Endothelial cell of umbilical vein (primary cell): ENCODE measurements at regions not wholly inside any gene's neighbourhood (a gene's known extent, or its start where the extent isn't known, plus 50 kb on each side); places are given as distances from the start of the nearest gene placed in this dataset.

Source experiments
- BruUV-seq: library from RNA; stranded (reverse); fragments of 400-500 nt; replicated peaks from 2 replicates; lab custom pipeline; 2021; lab: Mats Ljungman, UMichigan
- CTCF ChIA-PET: fragments of 300-600, 350-600 bp; sonication (Branson Sonifier 250); formaldehyde crosslinking; loops from one replicate; lab custom pipeline; 2021; ENCODE audit warnings: antibody characterized with exemption, inconsistent platforms; lab: Charles Lee
- POLR2A ChIA-PET: fragments of 300-600, 350-600 bp; sonication (Branson Sonifier 250); formaldehyde crosslinking; loops from one replicate; lab custom pipeline; 2021; ENCODE audit warnings: antibody characterized with exemption, inconsistent platforms; lab: Charles Lee
- DNase-seq: peaks from one replicate; pipeline ENCODE4 v3.0.0-alpha.2; 2011; ENCODE audit warnings: low read depth, low spot score
- FAIRE-seq: peaks from 2 replicates; lab custom pipeline; 2011; peaks lifted over from hg19 to GRCh38; lab: Jason Lieb, UNC
- H2AFZ ChIP-seq: 2 replicates; pipeline ENCODE4 v1.6.0; 2012; ENCODE audit warnings: low read depth, low read length, control low read depth, inconsistent platforms
- H3K27ac ChIP-seq: 2 replicates; pipeline ENCODE4 v1.5.1; 2011; ENCODE audit warnings: low read depth, mild to moderate bottlenecking, control low read depth, low read length, moderate library complexity; ENCODE audit not compliant: insufficient read depth
- H3K27me3 ChIP-seq, 2 experiments: 2 replicates each; pipeline versions ENCODE4 v1.6.0 to v1.6.1; 2011; ENCODE audit warnings: low read length in 2 of 2, mixed read lengths in 1 of 2; ENCODE audit not compliant: control insufficient read depth in 2 of 2, insufficient read depth in 2 of 2
- H3K36me3 ChIP-seq, 2 experiments: 2 replicates in 1 of 2; 3 replicates in 1 of 2; pipeline ENCODE4 v1.5.1; 2011; ENCODE audit warnings: low read length in 2 of 2, mild to moderate bottlenecking in 1 of 2, moderate library complexity in 1 of 2; ENCODE audit not compliant: control insufficient read depth in 2 of 2, insufficient read depth in 2 of 2; ENCODE audit errors: extremely low read depth in 1 of 2
- H3K4me1 ChIP-seq: 3 replicates; pipeline ENCODE4 v1.5.1; 2011; ENCODE audit warnings: mild to moderate bottlenecking, low read length; ENCODE audit not compliant: control insufficient read depth, insufficient read depth; ENCODE audit errors: extremely low read depth
- H3K4me2 ChIP-seq: 2 replicates; pipeline ENCODE4 v1.6.1; 2011; ENCODE audit warnings: low read length, control low read depth, mixed read lengths; ENCODE audit not compliant: insufficient read depth
- H3K4me3 ChIP-seq, 3 experiments: fragments of 200-600 bp in 1 of 3; sonication (generic), shearing (Covaris generic) in 1 of 3; replicated peaks in 1 of 3; 2 replicates each; pipeline ENCODE4 v1.5.1; 2011 to 2016; ENCODE audit warnings: control low read depth in 3 of 3, low read length in 3 of 3, mild to moderate bottlenecking in 2 of 3, inconsistent platforms in 1 of 3, low read depth in 1 of 3, moderate library complexity in 1 of 3; ENCODE audit not compliant: insufficient read depth in 1 of 3
- H3K79me2 ChIP-seq: 2 replicates; pipeline ENCODE4 v1.6.0; 2012; ENCODE audit warnings: low read length, inconsistent platforms; ENCODE audit not compliant: control insufficient read depth, insufficient read depth
- H3K9ac ChIP-seq: replicated peaks from 2 replicates; pipeline ENCODE3; 2011; ENCODE audit warnings: low read length, control low read depth; ENCODE audit not compliant: insufficient read depth; ENCODE audit errors: extremely low read depth
- H3K9me1 ChIP-seq: replicated peaks from 3 replicates; pipeline ENCODE4 v1.6.0; 2011; ENCODE audit warnings: mild to moderate bottlenecking, low read length; ENCODE audit not compliant: control insufficient read depth, insufficient read depth; ENCODE audit errors: extremely low read depth
- H3K9me3 ChIP-seq: replicated peaks from 2 replicates; pipeline ENCODE4 v1.5.1; 2012; ENCODE audit warnings: low read length, inconsistent platforms; ENCODE audit not compliant: control insufficient read depth, insufficient read depth
- H4K20me1 ChIP-seq: replicated peaks from 2 replicates; pipeline ENCODE3; 2011; ENCODE audit warnings: mild to moderate bottlenecking, low read length; ENCODE audit not compliant: control insufficient read depth, insufficient read depth; ENCODE audit errors: extremely low read depth
- EZH2 ChIP-seq: IDR thresholded peaks from 2 replicates; pipeline ENCODE4 v1.6.1; 2012; ENCODE audit warnings: borderline replicate concordance, low read depth, mild to moderate bottlenecking, moderate library complexity, low read length, inconsistent platforms; ENCODE audit not compliant: severe bottlenecking
- FOS ChIP-seq: IDR thresholded peaks from 2 replicates; pipeline ENCODE4 v1.6.1; 2011; ENCODE audit warnings: mild to moderate bottlenecking, low read length, moderate library complexity, borderline replicate concordance; ENCODE audit not compliant: insufficient read depth
- JUN ChIP-seq: IDR thresholded peaks from 2 replicates; pipeline ENCODE4 v1.6.1; 2011; ENCODE audit warnings: borderline replicate concordance, low read depth; ENCODE audit not compliant: insufficient read length, insufficient read depth
- MYC ChIP-seq: IDR thresholded peaks from one replicate; pipeline ENCODE4 v1.6.1; 2011; ENCODE audit warnings: mild to moderate bottlenecking, low read depth, low read length
- POLR2A ChIP-seq: IDR thresholded peaks from 2 replicates; pipeline ENCODE4 v1.6.1; 2012; ENCODE audit warnings: low read depth, mild to moderate bottlenecking, control low read depth, low read length
- dilution Hi-C: fragments of 300-500 bp; cut with MboI; formaldehyde crosslinking; loops from one replicate; pipeline ENCODE4 v1.15.0; 2019; ENCODE audit warnings: low sequenced_read_pairs; ENCODE audit not compliant: extremely low pct_ligation_motif_present
- intact Hi-C: fragments of 100-400 bp; cut with micrococcal nuclease; formaldehyde crosslinking; loops from one replicate; pipeline ENCODE4 v1.10.0; 2022
- TF ChIP-seq, protein P1 (sequence below), 2 donors: IDR thresholded peaks; 1 replicate in 1 of 2; 2 replicates in 1 of 2; pipeline ENCODE4 v1.5.1; 2011; ENCODE audit warnings: low read length in 2 of 2, mild to moderate bottlenecking in 2 of 2, moderate library complexity in 2 of 2, control low read depth in 1 of 2, inconsistent platforms in 1 of 2, low read depth in 1 of 2; ENCODE audit not compliant: insufficient read depth in 1 of 2; ENCODE audit errors: extremely low read depth in 1 of 2

- Histone ChIP-seq H3K9me1 (no peaks in the 10 kb centered on the region), H3K4me1 (peaks cover 6% of the 10 kb centered on the region), H3K4me2 (no peak overlapping the region), H3K27ac (no peak overlapping the region), H3K9ac (no peak overlapping the region), H3K79me2 (no peaks in the 10 kb centered on the region), H3K4me3 (no peak overlapping the region), H3K9me3 (no peaks in the 10 kb centered on the region), H3K27me3 (no peaks in the 10 kb centered on the region), H3K36me3 (no peaks in the 10 kb centered on the region), H4K20me1 (no peaks in the 10 kb centered on the region), H2AFZ (no peak overlapping the region)
- dilution Hi-C loops = no loop called here
- POLR2A ChIA-PET = no interaction called here
- BruUV-seq = no TSS peak
- CTCF ChIA-PET = no interaction called here
- no peak for TF ChIP-seq JUN
- TF ChIP-seq POLR2A = no peak
- no peak for TF ChIP-seq FOS
- FAIRE-seq = no peak
- intact Hi-C loops = no loop called here
- DNase-seq = no peak
Observed at GRCh38 chrX:96579252-96579651, 105.4 kb upstream of the DIAPH2 start.

- H3K9ac ChIP-seq = no peak overlapping the region
- CTCF ChIA-PET = interaction anchor here (0.6 kb wide), 1 partner anchor 26 kb away, joined by 3 read pairs; no protein-coding TSS in a partner anchor
- no peaks in the 10 kb centered on the region for H3K27me3 ChIP-seq
- no peaks in the 10 kb centered on the region for H3K9me3 ChIP-seq
- H2AFZ ChIP-seq = no peak overlapping the region
- BruUV-seq = no TSS peak
- dilution Hi-C loops = no loop called here
- no peak overlapping the region for H3K27ac ChIP-seq
- H3K4me1 ChIP-seq = no peaks in the 10 kb centered on the region
- TF ChIP-seq, protein P1, sequence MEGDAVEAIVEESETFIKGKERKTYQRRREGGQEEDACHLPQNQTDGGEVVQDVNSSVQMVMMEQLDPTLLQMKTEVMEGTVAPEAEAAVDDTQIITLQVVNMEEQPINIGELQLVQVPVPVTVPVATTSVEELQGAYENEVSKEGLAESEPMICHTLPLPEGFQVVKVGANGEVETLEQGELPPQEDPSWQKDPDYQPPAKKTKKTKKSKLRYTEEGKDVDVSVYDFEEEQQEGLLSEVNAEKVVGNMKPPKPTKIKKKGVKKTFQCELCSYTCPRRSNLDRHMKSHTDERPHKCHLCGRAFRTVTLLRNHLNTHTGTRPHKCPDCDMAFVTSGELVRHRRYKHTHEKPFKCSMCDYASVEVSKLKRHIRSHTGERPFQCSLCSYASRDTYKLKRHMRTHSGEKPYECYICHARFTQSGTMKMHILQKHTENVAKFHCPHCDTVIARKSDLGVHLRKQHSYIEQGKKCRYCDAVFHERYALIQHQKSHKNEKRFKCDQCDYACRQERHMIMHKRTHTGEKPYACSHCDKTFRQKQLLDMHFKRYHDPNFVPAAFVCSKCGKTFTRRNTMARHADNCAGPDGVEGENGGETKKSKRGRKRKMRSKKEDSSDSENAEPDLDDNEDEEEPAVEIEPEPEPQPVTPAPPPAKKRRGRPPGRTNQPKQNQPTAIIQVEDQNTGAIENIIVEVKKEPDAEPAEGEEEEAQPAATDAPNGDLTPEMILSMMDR (IDR thresholded peaks at IDR 0.05; ENCODE audit: extremely low read depth in 1 of 2, insufficient read depth in 1 of 2, low read depth in 1 of 2, low read length in 2 of 2) = no peak
- TF ChIP-seq FOS = no peak
- TF ChIP-seq MYC = no peak
- no peak for TF ChIP-seq EZH2
- FAIRE-seq (no peak), DNase-seq (no peak)
- intact Hi-C loops = no loop called here
- no peak overlapping the region for H3K4me2 ChIP-seq
- H3K36me3 ChIP-seq = no peaks in the 10 kb centered on the region
- H3K4me3 ChIP-seq = no peak overlapping the region
- POLR2A ChIA-PET = no interaction called here
- H3K79me2 ChIP-seq = no peaks in the 10 kb centered on the region
- H4K20me1 ChIP-seq = no peaks in the 10 kb centered on the region
- no peaks in the 10 kb centered on the region for H3K9me1 ChIP-seq
Observed at GRCh38 chrX:96590403-96590802, 94.2 kb upstream of the DIAPH2 start.
